H1 (cell line): ENCODE measurements at regions not wholly inside any gene's neighbourhood (a gene's known extent, or its start where the extent isn't known, plus 50 kb on each side); places are given as distances from the start of the nearest gene placed in this dataset.

ENCODE experiments used
- CTCF ChIA-PET: fragments of 300-600 bp; sonication (Branson Sonifier 250); formaldehyde crosslinking; loops from one replicate; lab custom pipeline; 2021; ENCODE audit not compliant: partially characterized antibody; lab: Charles Lee
- POLR2A ChIA-PET: fragments of 300-600 bp; sonication (Branson Sonifier 250); formaldehyde crosslinking; loops from one replicate; lab custom pipeline; 2021; ENCODE audit warnings: inconsistent platforms; ENCODE audit not compliant: partially characterized antibody; lab: Charles Lee
- DNase-seq, 2 experiments: peaks; one replicate each; pipeline versions ENCODE4 v3.0.0 to v3.0.0-alpha.2; 2010 to 2022; ENCODE audit warnings: low spot score in 2 of 2, low read depth in 1 of 2, mixed read lengths in 1 of 2
- FAIRE-seq: peaks from 2 replicates; lab custom pipeline; 2011; peaks lifted over from hg19 to GRCh38; lab: Jason Lieb, UNC
- H2AFZ ChIP-seq: 2 replicates; pipeline ENCODE4 v1.8.1; 2012; ENCODE audit warnings: low read length, inconsistent platforms
- H2AK5ac ChIP-seq: 2 replicates; pipeline ENCODE4 v1.6.1; 2013; ENCODE audit warnings: low read depth, low read length
- H2BK120ac ChIP-seq: replicated peaks from 2 replicates; pipeline ENCODE3; 2013; ENCODE audit warnings: low read depth, low read length, inconsistent platforms
- H2BK12ac ChIP-seq: 2 replicates; pipeline ENCODE4 v1.6.1; 2013; ENCODE audit warnings: low read depth, low read length
- H2BK15ac ChIP-seq: 2 replicates; pipeline ENCODE4 v1.6.1; 2013; ENCODE audit warnings: low read length
- H2BK20ac ChIP-seq: 2 replicates; pipeline ENCODE4 v1.6.1; 2013; ENCODE audit warnings: low read length
- H2BK5ac ChIP-seq: 2 replicates; pipeline ENCODE4 v1.6.1; 2013; ENCODE audit warnings: low read depth, low read length
- H3K14ac ChIP-seq: 2 replicates; pipeline ENCODE4 v1.6.1; 2013; ENCODE audit warnings: inconsistent platforms; ENCODE audit not compliant: insufficient read length
- H3K18ac ChIP-seq: 2 replicates; pipeline ENCODE4 v1.6.1; 2013; ENCODE audit warnings: low read length; ENCODE audit errors: extremely low read depth
- H3K23ac ChIP-seq: 2 replicates; pipeline ENCODE4 v1.6.1; 2013; ENCODE audit warnings: inconsistent platforms; ENCODE audit not compliant: insufficient read length
- H3K23me2 ChIP-seq: 2 replicates; pipeline ENCODE4 v1.6.1; 2013; ENCODE audit warnings: low read depth, low read length
- H3K27ac ChIP-seq: 2 replicates; pipeline ENCODE4 v1.6.1; 2011; ENCODE audit warnings: low read depth, low read length, inconsistent platforms
- H3K27me3 ChIP-seq, 4 experiments: replicated peaks in 1 of 4; 1 replicate in 1 of 4; 2 replicates in 3 of 4; pipeline versions ENCODE4 v1.6.1 to v1.8.1; 2011 to 2013; ENCODE audit warnings: low read length in 3 of 4, mild to moderate bottlenecking in 3 of 4, inconsistent platforms in 2 of 4, mixed read lengths in 2 of 4, moderate library complexity in 1 of 4; ENCODE audit not compliant: control insufficient read depth in 3 of 4, insufficient read depth in 3 of 4; ENCODE audit errors: extremely low read depth in 1 of 4
- H3K36me3 ChIP-seq, 4 experiments: 2 replicates each; pipeline versions ENCODE4 v1.6.1 to v1.8.1; 2011 to 2013; ENCODE audit warnings: mild to moderate bottlenecking in 4 of 4, low read length in 3 of 4, moderate library complexity in 2 of 4, control low read depth in 1 of 4, inconsistent platforms in 1 of 4; ENCODE audit not compliant: insufficient read depth in 4 of 4, control insufficient read depth in 2 of 4
- H3K4ac ChIP-seq: replicated peaks from 2 replicates; pipeline ENCODE3; 2013; ENCODE audit warnings: low read length, low read depth, mixed read lengths, inconsistent platforms; ENCODE audit not compliant: insufficient read length
- H3K4me1 ChIP-seq, 4 experiments: replicated peaks in 1 of 4; 1 replicate in 1 of 4; 2 replicates in 3 of 4; pipeline versions ENCODE4 v1.6.1 to v1.8.1; 2011 to 2013; ENCODE audit warnings: low read length in 3 of 4, inconsistent platforms in 2 of 4, mixed read lengths in 1 of 4; ENCODE audit not compliant: insufficient read depth in 4 of 4, control insufficient read depth in 3 of 4
- H3K4me2 ChIP-seq, 2 experiments: 2 replicates each; pipeline versions ENCODE4 v1.6.1 to v1.8.1; 2011 to 2013; ENCODE audit warnings: low read depth in 2 of 2, low read length in 2 of 2, control low read depth in 1 of 2, inconsistent platforms in 1 of 2, mild to moderate bottlenecking in 1 of 2; ENCODE audit not compliant: insufficient read depth in 1 of 2
- H3K4me3 ChIP-seq, 4 experiments: fragments of 200-600, 300-600 bp in 1 of 4; sonication (generic), shearing (Covaris generic), sonication (Bioruptor Twin) in 1 of 4; 2 replicates each; pipeline versions ENCODE4 v1.5.1 to v1.8.1; 2011 to 2016; ENCODE audit warnings: low read length in 4 of 4, low read depth in 3 of 4, control low read depth in 2 of 4, inconsistent platforms in 2 of 4, mild to moderate bottlenecking in 2 of 4, mixed read lengths in 1 of 4, moderate library complexity in 1 of 4; ENCODE audit not compliant: insufficient read depth in 2 of 4; ENCODE audit errors: extremely low read depth in 1 of 4
- H3K56ac ChIP-seq: replicated peaks from 2 replicates; pipeline ENCODE3; 2013; ENCODE audit warnings: low read depth, mild to moderate bottlenecking, mixed read lengths, low read length, inconsistent platforms; ENCODE audit not compliant: insufficient read length
- H3K79me1 ChIP-seq: 2 replicates; pipeline ENCODE4 v1.6.1; 2013; ENCODE audit warnings: low read depth, low read length, control low read depth
- H3K79me2 ChIP-seq, 2 experiments: 2 replicates each; pipeline versions ENCODE4 v1.6.1 to v1.8.1; 2012 to 2013; ENCODE audit warnings: low read length in 2 of 2, mild to moderate bottlenecking in 2 of 2, inconsistent platforms in 1 of 2; ENCODE audit not compliant: insufficient read depth in 2 of 2, control insufficient read depth in 1 of 2
- H3K9ac ChIP-seq, 4 experiments: replicated peaks in 1 of 4; 1 replicate in 1 of 4; 2 replicates in 3 of 4; pipeline versions ENCODE4 v1.6.1 to v1.8.1; 2011 to 2013; ENCODE audit warnings: low read depth in 3 of 4, low read length in 3 of 4, control low read depth in 2 of 4, mild to moderate bottlenecking in 2 of 4, moderate library complexity in 2 of 4, inconsistent platforms in 1 of 4; ENCODE audit errors: extremely low read depth in 1 of 4
- H3K9me3 ChIP-seq, 2 experiments: 2 replicates each; pipeline versions ENCODE4 v1.6.1 to v1.8.1; 2012 to 2013; ENCODE audit warnings: mild to moderate bottlenecking in 2 of 2, moderate library complexity in 2 of 2, control low read depth in 1 of 2, inconsistent platforms in 1 of 2, low read depth in 1 of 2, low read length in 1 of 2, mixed read lengths in 1 of 2; ENCODE audit not compliant: insufficient read depth in 2 of 2
- H4K20me1 ChIP-seq, 2 experiments: replicated peaks in 1 of 2; 2 replicates each; pipeline versions ENCODE3 to v1.8.1; 2011 to 2013; ENCODE audit warnings: inconsistent platforms in 2 of 2, low read length in 2 of 2, mild to moderate bottlenecking in 1 of 2; ENCODE audit not compliant: insufficient read depth in 2 of 2, control insufficient read depth in 1 of 2
- H4K5ac ChIP-seq: 2 replicates; pipeline ENCODE4 v1.6.1; 2013; ENCODE audit warnings: low read length, low read depth, mixed read lengths, inconsistent platforms; ENCODE audit not compliant: insufficient read length
- H4K8ac ChIP-seq: 2 replicates; pipeline ENCODE4 v1.8.0; 2013; ENCODE audit warnings: mild to moderate bottlenecking, moderate library complexity, low read length, inconsistent platforms; ENCODE audit not compliant: insufficient read depth; ENCODE audit errors: extremely low read depth
- H4K91ac ChIP-seq: replicated peaks from 2 replicates; pipeline ENCODE3; 2013; ENCODE audit warnings: low read length, mixed read lengths, inconsistent platforms; ENCODE audit not compliant: insufficient read length
- BRCA1 ChIP-seq: IDR thresholded peaks from 2 replicates; pipeline ENCODE4 v1.6.1; 2012; ENCODE audit warnings: low read depth, low read length, improper control_type of control experiment
- CBX5 ChIP-seq: fragments of 300-800, 300-1000 bp; sonication (generic); IDR thresholded peaks from 2 replicates; pipeline ENCODE4 v1.7.1; 2016; ENCODE audit warnings: antibody characterized with exemption, low read length, low read depth
- CREB1 ChIP-seq: IDR thresholded peaks from 2 replicates; pipeline ENCODE4 v1.6.1; 2012; ENCODE audit warnings: inconsistent platforms
- GABPA ChIP-seq: IDR thresholded peaks from 2 replicates; pipeline ENCODE4 v1.6.1; 2011; ENCODE audit warnings: mild to moderate bottlenecking, low read length, moderate library complexity, borderline replicate concordance; ENCODE audit not compliant: insufficient read depth
- GTF2F1 ChIP-seq: IDR thresholded peaks from 2 replicates; pipeline ENCODE4 v1.6.1; 2012; ENCODE audit warnings: low read depth, low read length, improper control_type of control experiment, borderline replicate concordance
- JUN ChIP-seq: IDR thresholded peaks from 2 replicates; pipeline ENCODE4 v1.6.1; 2011; ENCODE audit warnings: low read depth, mild to moderate bottlenecking, improper control_type of control experiment, low read length
- RNF2 ChIP-seq: fragments of 200-900, 300-1000 bp; sonication (generic); IDR thresholded peaks from 2 replicates; pipeline ENCODE4 v1.7.1; 2016; ENCODE audit warnings: borderline replicate concordance, low read depth, mild to moderate bottlenecking, antibody characterized with exemption, low read length; ENCODE audit not compliant: poor library complexity, severe bottlenecking; ENCODE audit errors: missing control alignments
- SAP30 ChIP-seq: fragments of 300-600 bp; sonication (generic); IDR thresholded peaks from 2 replicates; pipeline ENCODE4 v1.7.1; 2012; ENCODE audit warnings: low read length, moderate library complexity, mild to moderate bottlenecking, inconsistent platforms; ENCODE audit not compliant: insufficient read depth, insufficient replicate concordance
- SIRT6 ChIP-seq: IDR thresholded peaks from one replicate; pipeline ENCODE4 v1.7.1; 2012; ENCODE audit warnings: low read length, inconsistent platforms
- SP4 ChIP-seq: IDR thresholded peaks from 2 replicates; pipeline ENCODE4 v1.6.1; 2012; ENCODE audit warnings: low read length, inconsistent platforms
- WGBS, 2 experiments: shearing (Covaris generic) in 1 of 2; methylation state at CpG; one replicate each; pipeline versions ENCODE4 v1.1.6 to v1.1.7; 2013 to 2015; ENCODE audit warnings: low lambda C conversion rate in 2 of 2, mixed read lengths in 2 of 2, inconsistent platforms in 1 of 2, low coverage in 1 of 2, missing lambda C conversion rate in 1 of 2; ENCODE audit not compliant: insufficient replicate concordance in 2 of 2, insufficient coverage in 1 of 2, insufficient read length in 1 of 2; ENCODE audit errors: extremely low coverage in 1 of 2, missing lambda C conversion rate in 1 of 2; 5-methylcytosine and 5-hydroxymethylcytosine counted together
- TF ChIP-seq, protein P1 (sequence below): IDR thresholded peaks from 2 replicates; pipeline ENCODE4 v1.6.1; 2011; ENCODE audit warnings: low read length, improper control_type of control experiment

DNA sequence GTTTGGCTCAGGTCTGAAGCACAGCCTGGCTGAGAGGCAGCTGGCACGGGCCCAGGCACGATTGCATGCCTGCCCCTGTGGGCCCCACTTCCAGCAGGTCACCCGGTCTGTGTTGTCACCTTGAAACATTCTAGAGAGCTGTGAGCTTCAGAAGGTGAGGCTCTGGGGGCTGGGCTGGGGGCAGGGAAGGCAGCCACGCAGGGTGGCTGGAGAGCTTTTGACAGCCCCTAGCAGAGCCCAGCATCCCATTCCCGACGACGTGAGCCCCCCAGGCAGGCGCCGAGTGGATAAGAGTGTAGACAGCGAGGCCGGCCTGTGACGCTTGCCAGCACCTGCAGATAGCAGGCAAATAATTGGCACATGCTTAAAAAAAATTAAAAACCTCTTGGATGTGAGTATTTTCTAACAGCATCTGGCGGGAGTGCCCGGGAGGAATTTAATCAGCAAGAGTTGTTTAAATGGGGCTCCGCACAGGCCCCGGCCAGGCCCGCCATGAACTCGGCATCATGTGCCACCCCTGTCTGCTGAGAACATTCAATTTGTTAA, 212.0 kb upstream of the TBX20 start:
- H2BK15ac ChIP-seq = no peak overlapping the region
- H3K9ac ChIP-seq = no peak overlapping the region
- no peaks in the 10 kb centered on the region for H3K23me2 ChIP-seq
- ChIA-PET CTCF (no interaction called here), POLR2A (no interaction called here)
- peaks cover 0 to 7% (median 2%) of the 10 kb centered on the region in 4 experiments; a peak in 2 of 7 replicates for H3K4me1 ChIP-seq
- H3K79me2 ChIP-seq = no peaks in the 10 kb centered on the region
- no peak overlapping the region for H4K5ac ChIP-seq
- no peak overlapping the region for H2AK5ac ChIP-seq
- H3K79me1 ChIP-seq = no peaks in the 10 kb centered on the region
- H3K18ac ChIP-seq = no peak overlapping the region
- H3K56ac ChIP-seq = no peak overlapping the region
- no peak overlapping the region for H3K23ac ChIP-seq
- no peaks in the 10 kb centered on the region for H3K9me3 ChIP-seq
- no peak overlapping the region for H2BK5ac ChIP-seq
- H3K4ac ChIP-seq = no peak overlapping the region
- no peaks in the 10 kb centered on the region; a peak in 1 of 7 replicates for H3K27me3 ChIP-seq
- no peak overlapping the region for H2BK120ac ChIP-seq
- no peak overlapping the region for H3K4me2 ChIP-seq
- no peak overlapping the region for H3K14ac ChIP-seq
- H2BK20ac ChIP-seq = no peak overlapping the region
- no peak overlapping the region for H2AFZ ChIP-seq
- no peak for FAIRE-seq
- 89% methylated on average over 18 of the region's 18 CpGs; no CpG with 5 or more reads in 1 of the 2 experiments for WGBS, 2 experiments
- no peaks in the 10 kb centered on the region for H4K20me1 ChIP-seq
- H4K91ac ChIP-seq = no peak overlapping the region
- no peak overlapping the region for H3K4me3 ChIP-seq
- no peaks in the 10 kb centered on the region for H3K36me3 ChIP-seq
- no peak overlapping the region for H4K8ac ChIP-seq
- no peak overlapping the region for H3K27ac ChIP-seq
- DNase-seq = no peak
- H2BK12ac ChIP-seq = no peak overlapping the region
- TF ChIP-seq BRCA1 (no peak), JUN (no peak), GABPA (no peak), CREB1 (no peak), GTF2F1 (no peak), SIRT6 (no peak), CBX5 (no peak), SP4 (no peak), RNF2 (no peak), SAP30 (no peak)
- TF ChIP-seq, protein P1, sequence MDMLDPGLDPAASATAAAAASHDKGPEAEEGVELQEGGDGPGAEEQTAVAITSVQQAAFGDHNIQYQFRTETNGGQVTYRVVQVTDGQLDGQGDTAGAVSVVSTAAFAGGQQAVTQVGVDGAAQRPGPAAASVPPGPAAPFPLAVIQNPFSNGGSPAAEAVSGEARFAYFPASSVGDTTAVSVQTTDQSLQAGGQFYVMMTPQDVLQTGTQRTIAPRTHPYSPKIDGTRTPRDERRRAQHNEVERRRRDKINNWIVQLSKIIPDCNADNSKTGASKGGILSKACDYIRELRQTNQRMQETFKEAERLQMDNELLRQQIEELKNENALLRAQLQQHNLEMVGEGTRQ = no peak
